GM19372 (cell line): ENCODE measurements at regions not wholly inside any gene's neighbourhood (a gene's known extent, or its start where the extent isn't known, plus 50 kb on each side); places are given as distances from the start of the nearest gene placed in this dataset.

ENCODE experiments used
- ATAC-seq: cut with Tn5 transposase; IDR thresholded peaks from one replicate; pipeline ENCODE4 v1.9.1; 2021; ENCODE audit warnings: mild to moderate bottlenecking, low read depth, moderate library complexity; ENCODE audit not compliant: unreplicated experiment

GRCh38 chr6:21840428-21840827 lies 246.9 kb downstream of the SOX4 start:
- no peak for ATAC-seq

- no peak for ATAC-seq
Measured at GRCh38 chr6:21842875-21843645, 249.5 kb downstream of the SOX4 start.

- ATAC-seq, result no peak
Measured at GRCh38 chr6:21844120-21844917, 250.8 kb downstream of the SOX4 start.

DNA sequence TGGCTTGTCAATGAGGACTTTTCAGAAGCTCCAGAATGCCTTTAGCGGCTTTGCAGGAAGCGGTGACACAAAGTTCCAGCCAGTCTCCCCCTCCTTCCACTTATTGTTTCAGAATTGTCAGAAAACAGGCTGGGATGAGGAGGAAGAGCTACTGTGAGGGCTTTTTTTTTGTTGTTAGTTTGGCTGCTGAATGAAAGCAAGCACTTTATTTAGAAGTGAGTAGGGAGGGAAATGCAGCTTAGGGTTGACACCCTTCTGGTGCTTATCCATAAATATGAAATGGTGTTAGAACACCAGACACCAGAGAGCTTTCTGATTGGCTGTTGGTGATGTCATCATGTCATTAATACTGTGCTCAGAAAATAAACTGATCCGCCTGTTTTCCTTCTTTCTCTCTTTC lies 251.5 kb downstream of the SOX4 start:
- no peak for ATAC-seq

DNA sequence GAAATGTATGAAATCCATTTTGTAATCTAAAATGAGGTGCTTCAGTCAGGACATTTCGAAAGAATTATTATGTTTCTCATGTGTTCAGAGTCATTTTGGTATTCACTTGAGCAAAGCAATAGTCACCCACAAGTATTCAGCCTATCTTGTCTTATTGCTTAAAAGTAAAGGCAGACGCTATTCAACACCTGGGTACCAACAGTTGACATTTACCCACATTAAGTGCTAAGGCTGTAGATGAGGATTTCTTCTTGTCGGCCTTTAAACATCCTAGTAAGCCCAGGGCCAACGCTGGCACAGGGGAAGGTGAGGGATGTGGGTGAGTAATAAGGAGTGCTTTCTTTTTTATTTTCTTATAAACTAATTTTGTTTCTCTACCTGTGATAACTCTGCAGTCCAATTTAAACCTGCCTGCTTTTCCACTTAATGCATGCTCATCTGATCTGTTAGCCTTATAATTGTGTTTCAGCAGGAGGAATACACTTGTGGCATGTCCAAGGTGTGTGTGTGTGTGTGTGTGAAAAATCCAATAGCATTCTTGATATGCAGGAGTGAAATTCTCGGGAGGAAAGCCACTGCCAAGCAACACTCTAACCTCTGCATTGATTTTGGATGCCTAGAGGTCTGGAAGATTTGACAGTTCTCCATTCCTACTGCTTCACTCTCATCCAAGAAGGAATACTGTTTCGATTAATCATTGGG lies 252.0 kb downstream of the SOX4 start:
- ATAC-seq, result no peak

GRCh38 chr6:21846541-21847451 lies 253.2 kb downstream of the SOX4 start:
- peak; percentile 62 for ATAC-seq

DNA sequence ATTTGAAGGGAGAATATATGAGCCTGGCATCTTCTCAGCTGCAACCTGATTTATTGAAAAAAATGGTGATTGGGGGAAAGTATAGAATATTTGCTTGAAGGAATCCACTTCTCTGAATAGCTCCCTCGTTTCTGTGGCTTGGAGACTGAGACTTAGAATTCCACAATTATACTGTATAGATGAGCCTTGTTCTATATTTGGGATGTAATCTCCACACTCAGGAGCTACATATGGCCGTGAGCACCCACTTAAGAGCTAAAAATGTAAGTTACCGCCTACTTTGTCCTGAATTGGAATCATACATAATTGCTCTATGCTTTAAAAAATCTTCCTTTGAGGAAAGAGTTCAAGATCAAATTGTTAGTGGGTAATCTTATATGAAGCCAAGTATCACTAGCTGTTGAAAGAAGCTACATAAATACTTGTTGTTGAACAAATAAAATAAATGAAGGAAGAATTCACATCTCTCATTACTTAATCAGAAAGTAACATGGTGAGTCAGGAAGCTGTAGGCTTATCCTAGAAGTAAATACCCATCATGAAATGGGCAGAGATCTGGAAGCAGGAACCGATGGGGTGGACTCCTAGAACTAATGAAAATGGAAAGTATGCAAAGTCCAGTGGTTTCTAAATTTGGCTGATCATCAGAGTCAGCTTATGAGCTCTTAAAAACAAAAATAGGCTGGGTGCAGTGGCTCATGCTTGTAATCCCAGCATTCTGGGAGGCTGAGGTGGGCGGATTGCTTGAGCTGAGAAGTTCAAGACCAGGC lies 254.3 kb downstream of the SOX4 start:
- no peak for ATAC-seq

DNA sequence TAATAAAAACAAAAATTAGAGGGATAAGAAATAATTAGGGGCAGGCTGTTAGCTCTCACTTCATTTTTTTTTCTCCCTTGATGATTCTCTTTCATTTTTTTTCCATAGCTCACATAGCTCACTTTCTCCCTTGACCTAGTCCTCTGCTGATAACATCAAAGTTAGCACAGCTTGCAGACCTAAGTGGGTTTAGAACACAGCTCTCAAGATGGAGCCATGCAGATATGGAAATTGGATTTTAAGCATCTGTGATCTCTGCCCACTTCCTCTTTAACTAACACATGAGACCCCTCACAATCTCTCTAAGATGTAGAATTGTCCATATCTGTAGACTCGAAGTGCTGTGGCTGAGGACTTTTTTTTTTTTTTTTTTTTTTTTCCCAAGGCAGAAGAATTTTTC lies 257.1 kb downstream of the SOX4 start:
- no peak for ATAC-seq

GRCh38 chr6:21855811-21856455 lies 262.4 kb downstream of the SOX4 start:
- ATAC-seq, result no peak

DNA sequence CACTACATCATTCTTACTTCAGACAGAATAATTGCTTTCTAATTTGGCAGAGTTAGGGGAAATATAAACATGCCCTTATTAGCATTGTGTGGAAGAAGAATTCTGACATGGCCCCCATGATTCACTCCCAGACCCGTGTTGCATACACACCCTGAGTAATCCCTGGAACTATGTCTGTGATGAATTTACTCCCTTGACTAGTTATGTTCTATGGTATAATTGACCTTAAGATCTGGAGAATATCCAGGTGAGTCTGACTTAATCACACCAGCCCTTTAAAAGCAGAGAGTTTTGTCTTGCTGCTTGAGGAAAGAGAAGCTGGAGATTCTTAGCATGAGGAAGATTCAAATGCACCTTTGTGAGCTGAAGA lies 262.9 kb downstream of the SOX4 start:
- ATAC-seq, result no peak

- no peak for ATAC-seq
Measured at GRCh38 chr6:21856844-21857243, 263.3 kb downstream of the SOX4 start.

- no peak for ATAC-seq
Measured at GRCh38 chr6:21858076-21858475, 264.5 kb downstream of the SOX4 start.

- ATAC-seq, result no peak
Measured at GRCh38 chr6:21859193-21859735, 265.7 kb downstream of the SOX4 start.

DNA sequence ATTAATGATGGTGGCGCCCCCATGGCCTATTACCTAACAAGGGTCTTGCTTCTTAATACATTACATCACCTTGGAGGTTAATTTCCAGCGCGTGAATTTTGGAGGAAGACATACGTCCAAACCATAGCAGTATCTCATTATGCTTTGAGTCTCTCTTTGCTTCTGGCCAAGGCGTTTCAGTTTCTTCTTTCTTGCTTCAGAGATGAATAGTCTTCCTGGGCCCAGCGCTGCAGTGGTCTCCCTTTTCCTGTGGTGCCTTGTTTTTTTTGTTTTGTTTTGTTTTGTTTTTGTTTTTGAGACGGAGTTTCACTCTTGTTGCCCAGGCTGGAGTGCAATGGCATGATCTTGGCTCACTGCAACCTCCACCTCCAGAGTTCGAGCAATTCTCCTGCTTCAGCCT lies 268.4 kb downstream of the SOX4 start:
- no peak for ATAC-seq

- no peak for ATAC-seq
Measured at GRCh38 chr6:21864206-21864605, 270.7 kb downstream of the SOX4 start.

DNA sequence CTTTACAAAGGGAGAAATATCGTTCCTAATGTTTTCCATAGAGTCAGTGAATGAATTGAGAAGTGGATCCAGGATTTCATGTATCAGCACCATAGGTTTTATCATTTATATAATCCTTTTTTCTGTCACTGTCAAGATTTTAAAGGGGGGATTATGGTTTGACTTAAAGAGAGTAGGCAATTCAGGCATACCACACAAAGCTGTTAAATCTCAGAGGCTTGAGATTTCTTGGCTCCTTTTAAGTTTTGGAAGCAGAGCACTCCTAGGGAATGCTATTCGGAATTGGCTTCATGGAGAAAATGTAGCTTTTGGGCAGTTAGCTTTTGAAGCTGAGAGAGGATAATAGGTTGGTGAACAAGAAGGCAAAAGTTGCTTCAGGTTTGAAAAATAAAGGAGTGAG lies 274.7 kb downstream of the SOX4 start:
- ATAC-seq, result no peak

GRCh38 chr6:21869085-21869771 lies 275.7 kb downstream of the SOX4 start:
- no peak for ATAC-seq

DNA sequence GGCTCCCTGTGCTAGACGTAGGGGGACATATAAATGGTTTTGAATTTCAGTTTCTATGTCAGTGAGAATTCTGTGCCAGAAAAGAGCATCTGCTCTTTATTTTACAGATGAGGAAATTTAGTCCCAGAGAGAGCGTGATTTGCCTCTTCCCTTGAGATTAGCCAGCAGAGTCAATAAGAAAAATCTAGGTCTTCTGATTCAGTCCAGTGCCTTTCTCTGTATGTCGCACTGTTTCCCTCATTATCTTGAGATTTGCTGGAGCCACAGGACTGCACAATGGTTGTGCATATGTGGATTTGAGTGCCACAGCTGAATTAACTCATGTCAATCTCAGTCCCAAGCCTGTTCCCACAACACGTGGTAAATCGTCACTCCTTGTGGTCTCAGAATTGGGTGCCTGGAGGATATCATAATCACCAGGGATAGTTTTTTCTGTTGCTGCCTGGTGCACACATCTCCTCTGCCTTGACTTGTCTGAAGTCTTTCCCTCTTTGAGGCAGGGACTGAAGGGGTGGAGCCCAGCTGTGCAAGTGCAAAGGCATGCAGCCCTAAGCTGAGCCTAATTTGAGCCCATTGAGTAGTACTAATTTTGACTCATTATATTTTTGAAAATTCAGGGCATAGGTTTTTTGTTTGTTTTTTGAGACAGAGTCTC lies 276.7 kb downstream of the SOX4 start:
- ATAC-seq, result no peak
